GM18502 (cell line): ENCODE measurements at regions not wholly inside any gene's neighbourhood (a gene's known extent, or its start where the extent isn't known, plus 50 kb on each side); places are given as distances from the start of the nearest gene placed in this dataset.

Source experiments
- ATAC-seq: cut with Tn5 transposase; IDR thresholded peaks from one replicate; pipeline ENCODE4 v1.9.1; 2021; ENCODE audit warnings: mild to moderate bottlenecking; ENCODE audit not compliant: unreplicated experiment, poor library complexity

GRCh38 chr15:92294759-92295158, 98.9 kb upstream of the ST8SIA2 start:
- no peak for ATAC-seq

GRCh38 chr15:92304223-92304975, 89.3 kb upstream of the ST8SIA2 start:
- no peak for ATAC-seq

GRCh38 chr15:92305343-92305742, 88.3 kb upstream of the ST8SIA2 start:
- ATAC-seq = no peak

- no peak for ATAC-seq
Observed at GRCh38 chr15:92306663-92307062, 87.0 kb upstream of the ST8SIA2 start.

GRCh38 chr15:92315144-92315543, 78.5 kb upstream of the ST8SIA2 start:
- no peak for ATAC-seq

GRCh38 chr15:92315595-92316211, 78.0 kb upstream of the ST8SIA2 start:
- ATAC-seq = no peak

- ATAC-seq = no peak
Observed at GRCh38 chr15:92316586-92317295, 76.9 kb upstream of the ST8SIA2 start.

- ATAC-seq = no peak
Observed at GRCh38 chr15:92320012-92320699, 73.5 kb upstream of the ST8SIA2 start.

GRCh38 chr15:92322566-92323355, 70.9 kb upstream of the ST8SIA2 start:
- no peak for ATAC-seq

- no peak for ATAC-seq
Observed at GRCh38 chr15:92323525-92323924, 70.2 kb upstream of the ST8SIA2 start.

- no peak for ATAC-seq
Observed at GRCh38 chr15:92324101-92324963, 69.3 kb upstream of the ST8SIA2 start.

- ATAC-seq = no peak
Observed at GRCh38 chr15:92326236-92326635, 67.4 kb upstream of the ST8SIA2 start.

GRCh38 chr15:92327033-92327432, 66.6 kb upstream of the ST8SIA2 start:
- no peak for ATAC-seq

- no peak for ATAC-seq
Observed at GRCh38 chr15:92328207-92328606, 65.5 kb upstream of the ST8SIA2 start.

GRCh38 chr15:92332125-92332899, 61.4 kb upstream of the ST8SIA2 start:
- no peak for ATAC-seq

GRCh38 chr15:92333709-92334108, 60.0 kb upstream of the ST8SIA2 start:
- ATAC-seq = no peak

- no peak for ATAC-seq
Observed at GRCh38 chr15:92336419-92336987, 57.2 kb upstream of the ST8SIA2 start.

- no peak for ATAC-seq
Observed at GRCh38 chr15:92339361-92339760, 54.3 kb upstream of the ST8SIA2 start.
